ENCODE measurements at regions not wholly inside any gene's neighbourhood (a gene's known extent, or its start where the extent isn't known, plus 50 kb on each side); places are given as distances from the start of the nearest gene placed in this dataset.

GRCh38 chr2:128369602-128370467 lies 51.2 kb upstream of the HS6ST1 start:
- TF ChIP-seq EZH2 (IDR thresholded peaks at IDR 0.05; ENCODE audit: borderline replicate concordance, low read depth, low read length, poor library complexity, severe bottlenecking) = no peak
- TF ChIP-seq, protein P1, sequence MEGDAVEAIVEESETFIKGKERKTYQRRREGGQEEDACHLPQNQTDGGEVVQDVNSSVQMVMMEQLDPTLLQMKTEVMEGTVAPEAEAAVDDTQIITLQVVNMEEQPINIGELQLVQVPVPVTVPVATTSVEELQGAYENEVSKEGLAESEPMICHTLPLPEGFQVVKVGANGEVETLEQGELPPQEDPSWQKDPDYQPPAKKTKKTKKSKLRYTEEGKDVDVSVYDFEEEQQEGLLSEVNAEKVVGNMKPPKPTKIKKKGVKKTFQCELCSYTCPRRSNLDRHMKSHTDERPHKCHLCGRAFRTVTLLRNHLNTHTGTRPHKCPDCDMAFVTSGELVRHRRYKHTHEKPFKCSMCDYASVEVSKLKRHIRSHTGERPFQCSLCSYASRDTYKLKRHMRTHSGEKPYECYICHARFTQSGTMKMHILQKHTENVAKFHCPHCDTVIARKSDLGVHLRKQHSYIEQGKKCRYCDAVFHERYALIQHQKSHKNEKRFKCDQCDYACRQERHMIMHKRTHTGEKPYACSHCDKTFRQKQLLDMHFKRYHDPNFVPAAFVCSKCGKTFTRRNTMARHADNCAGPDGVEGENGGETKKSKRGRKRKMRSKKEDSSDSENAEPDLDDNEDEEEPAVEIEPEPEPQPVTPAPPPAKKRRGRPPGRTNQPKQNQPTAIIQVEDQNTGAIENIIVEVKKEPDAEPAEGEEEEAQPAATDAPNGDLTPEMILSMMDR (conservative IDR thresholded peaks at IDR 0.05; ENCODE audit: low read depth, low read length) = no peak

Measured in A673 (cell line).